ENCODE measurements at regions not wholly inside any gene's neighbourhood (a gene's known extent, or its start where the extent isn't known, plus 50 kb on each side); places are given as distances from the start of the nearest gene placed in this dataset.

GRCh38 chr7:124137664-124138063 is 104.8 kb upstream of the TMEM229A start:
- DNase-seq (no peak), ATAC-seq (no peak)
- Mint-ChIP-seq H3K27me3 (ENCODE audit: low read depth in 2 of 2) (no peaks in the 10 kb centered on the region), H3K4me3 (no peak overlapping the region), H3K9me3 (peaks cover 21 to 22% of the 10 kb centered on the region in 2 donors), H3K27ac (no peak overlapping the region), H3K36me3 (no peaks in the 10 kb centered on the region), H3K4me1 (no peaks in the 10 kb centered on the region)
- no peaks in the 10 kb centered on the region for H3K36me3 ChIP-seq (ENCODE audit: control insufficient read depth, insufficient read depth, low read length)
- H3K27ac ChIP-seq (ENCODE audit: low read length): no peak overlapping the region
- TF ChIP-seq CTCF (IDR thresholded peaks at IDR 0.05): no peak
- H3K27me3 ChIP-seq (ENCODE audit: control insufficient read depth, insufficient read depth, low read length): no peaks in the 10 kb centered on the region
- intact Hi-C loops (cut with micrococcal nuclease): no loop called here
- no CpG with 5 or more reads among the region's 1 CpG for WGBS (ENCODE audit: insufficient coverage)
- no peaks in the 10 kb centered on the region for H3K4me1 ChIP-seq (ENCODE audit: control insufficient read depth, insufficient read depth, low read length)
- H3K9me3 ChIP-seq (ENCODE audit: control insufficient read depth, insufficient read depth, low read length): peaks cover 4% of the 10 kb centered on the region
- no peak overlapping the region for H3K4me3 ChIP-seq (ENCODE audit: low read length)

- H3K36me3 Mint-ChIP-seq: no peaks in the 10 kb centered on the region
- no peak overlapping the region for H3K4me3 Mint-ChIP-seq
- H3K27ac ChIP-seq (ENCODE audit: low read length): no peak overlapping the region
- no peak for TF ChIP-seq CTCF (IDR thresholded peaks at IDR 0.05)
- ATAC-seq (no peak), DNase-seq (no peak)
- H3K36me3 ChIP-seq (ENCODE audit: control insufficient read depth, insufficient read depth, low read length): no peaks in the 10 kb centered on the region
- no peak overlapping the region for H3K4me3 ChIP-seq (ENCODE audit: low read length)
- no peak overlapping the region for H3K27ac Mint-ChIP-seq
- intact Hi-C loops (cut with micrococcal nuclease): no loop called here
- H3K4me1 Mint-ChIP-seq: no peaks in the 10 kb centered on the region
- no peaks in the 10 kb centered on the region for H3K27me3 Mint-ChIP-seq (ENCODE audit: low read depth in 2 of 2)
- no peaks in the 10 kb centered on the region for H3K27me3 ChIP-seq (ENCODE audit: control insufficient read depth, insufficient read depth, low read length)
- no peaks in the 10 kb centered on the region for H3K4me1 ChIP-seq (ENCODE audit: control insufficient read depth, insufficient read depth, low read length)
- H3K9me3 ChIP-seq (ENCODE audit: control insufficient read depth, insufficient read depth, low read length): no peaks in the 10 kb centered on the region
- peaks cover 2 to 4% of the 10 kb centered on the region in 2 donors for H3K9me3 Mint-ChIP-seq
- WGBS (ENCODE audit: insufficient coverage): no CpG with 5 or more reads among the region's 1 CpG
Observed at GRCh38 chr7:124124201-124124600, 91.3 kb upstream of the TMEM229A start.

GRCh38 chr7:124120911-124121310 is 88.0 kb upstream of the TMEM229A start:
- ATAC-seq (no peak), DNase-seq (no peak)
- Histone ChIP-seq H3K4me1 (ENCODE audit: control insufficient read depth, insufficient read depth, low read length) (no peaks in the 10 kb centered on the region), H3K4me3 (ENCODE audit: low read length) (no peak overlapping the region), H3K27ac (ENCODE audit: low read length) (no peak overlapping the region), H3K9me3 (ENCODE audit: control insufficient read depth, insufficient read depth, low read length) (no peaks in the 10 kb centered on the region), H3K36me3 (ENCODE audit: control insufficient read depth, insufficient read depth, low read length) (no peaks in the 10 kb centered on the region), H3K27me3 (ENCODE audit: control insufficient read depth, insufficient read depth, low read length) (no peaks in the 10 kb centered on the region)
- H3K4me1 Mint-ChIP-seq: no peaks in the 10 kb centered on the region
- H3K36me3 Mint-ChIP-seq: no peaks in the 10 kb centered on the region
- peaks cover 7% of the 10 kb centered on the region in 2 donors for H3K9me3 Mint-ChIP-seq
- no peaks in the 10 kb centered on the region for H3K27me3 Mint-ChIP-seq (ENCODE audit: low read depth in 2 of 2)
- no peak overlapping the region for H3K4me3 Mint-ChIP-seq
- TF ChIP-seq CTCF (IDR thresholded peaks at IDR 0.05): no peak
- H3K27ac Mint-ChIP-seq: no peak overlapping the region
- intact Hi-C loops (cut with micrococcal nuclease): no loop called here

- no peaks in the 10 kb centered on the region for H3K4me1 ChIP-seq (ENCODE audit: control insufficient read depth, insufficient read depth, low read length)
- peaks cover 13 to 16% of the 10 kb centered on the region in 2 donors for H3K9me3 Mint-ChIP-seq
- H3K4me3 ChIP-seq (ENCODE audit: low read length): no peak overlapping the region
- H3K9me3 ChIP-seq (ENCODE audit: control insufficient read depth, insufficient read depth, low read length): no peaks in the 10 kb centered on the region
- H3K27me3 ChIP-seq (ENCODE audit: control insufficient read depth, insufficient read depth, low read length): no peaks in the 10 kb centered on the region
- DNase-seq (no peak), ATAC-seq (no peak)
- H3K27me3 Mint-ChIP-seq (ENCODE audit: low read depth in 2 of 2): no peaks in the 10 kb centered on the region
- no CpG with 5 or more reads among the region's 1 CpG for WGBS (ENCODE audit: insufficient coverage)
- peaks cover 7% of the 10 kb centered on the region for H3K36me3 Mint-ChIP-seq
- no peak overlapping the region for H3K27ac ChIP-seq (ENCODE audit: low read length)
- no peak overlapping the region for H3K4me3 Mint-ChIP-seq
- no peak overlapping the region for H3K27ac Mint-ChIP-seq
- no peaks in the 10 kb centered on the region for H3K4me1 Mint-ChIP-seq
- no peak for TF ChIP-seq CTCF (IDR thresholded peaks at IDR 0.05)
- intact Hi-C loops (cut with micrococcal nuclease): no loop called here
- no peaks in the 10 kb centered on the region for H3K36me3 ChIP-seq (ENCODE audit: control insufficient read depth, insufficient read depth, low read length)
Observed at GRCh38 chr7:124113045-124113444, 80.2 kb upstream of the TMEM229A start.

Measured in natural killer cell (primary cell).